ENCODE measurements at regions not wholly inside any gene's neighbourhood (a gene's known extent, or its start where the extent isn't known, plus 50 kb on each side); places are given as distances from the start of the nearest gene placed in this dataset.

GRCh38 chr22:47515384-47516125, 753.1 kb downstream of the TBC1D22A start:
- TF ChIP-seq CTCF (IDR thresholded peaks at IDR 0.05; ENCODE audit: low read depth, low read length, poor library complexity, severe bottlenecking) (no peak), EZH2phosphoT487 (IDR thresholded peaks at IDR 0.05; ENCODE audit: borderline replicate concordance, low read length) (no peak)
